ENCODE measurements at regions not wholly inside any gene's neighbourhood (a gene's known extent, or its start where the extent isn't known, plus 50 kb on each side); places are given as distances from the start of the nearest gene placed in this dataset.

GRCh38 chr4:112063260-112063659, 82.0 kb upstream of the FAM241A start:
- no peak for TF ChIP-seq CTCF (IDR thresholded peaks at IDR 0.05 in 4 of 5, conservative IDR thresholded peaks at IDR 0.05 in 1 of 5)
- TF ChIP-seq POLR2A (IDR thresholded peaks at IDR 0.05): no peak
